Nephron progenitor cell (in vitro differentiated cells): ENCODE measurements at regions not wholly inside any gene's neighbourhood (a gene's known extent, or its start where the extent isn't known, plus 50 kb on each side); places are given as distances from the start of the nearest gene placed in this dataset.

Experiments
- DNase-seq: peaks from one replicate; pipeline ENCODE4 v3.0.0; 2021
- H3K27ac Mint-ChIP-seq: 2 replicates; pipeline ENCODE4 v1.8.0; 2021; ENCODE audit warnings: mild to moderate bottlenecking, moderate library complexity, mixed read lengths
- H3K27me3 Mint-ChIP-seq: 2 replicates; pipeline ENCODE4 v1.8.0; 2021; ENCODE audit warnings: mild to moderate bottlenecking, low read depth, mixed read lengths; ENCODE audit not compliant: poor library complexity
- H3K36me3 Mint-ChIP-seq: 2 replicates; pipeline ENCODE4 v1.8.0; 2021; ENCODE audit warnings: low read depth, mixed read lengths
- H3K4me1 Mint-ChIP-seq: 2 replicates; pipeline ENCODE4 v1.8.0; 2021; ENCODE audit warnings: mixed read lengths
- H3K4me3 Mint-ChIP-seq: 2 replicates; pipeline ENCODE4 v1.8.0; 2021; ENCODE audit warnings: mild to moderate bottlenecking, moderate library complexity, mixed read lengths
- H3K9me3 Mint-ChIP-seq: 2 replicates; pipeline ENCODE4 v1.8.0; 2021; ENCODE audit warnings: mild to moderate bottlenecking, moderate library complexity, mixed read lengths
- TF ChIP-seq, protein P1 (sequence below): fragments of 200-600 bp; sonication (generic); IDR thresholded peaks from 2 replicates; pipeline ENCODE4 v1.5.0; 2021; ENCODE audit warnings: antibody characterized with exemption

DNA sequence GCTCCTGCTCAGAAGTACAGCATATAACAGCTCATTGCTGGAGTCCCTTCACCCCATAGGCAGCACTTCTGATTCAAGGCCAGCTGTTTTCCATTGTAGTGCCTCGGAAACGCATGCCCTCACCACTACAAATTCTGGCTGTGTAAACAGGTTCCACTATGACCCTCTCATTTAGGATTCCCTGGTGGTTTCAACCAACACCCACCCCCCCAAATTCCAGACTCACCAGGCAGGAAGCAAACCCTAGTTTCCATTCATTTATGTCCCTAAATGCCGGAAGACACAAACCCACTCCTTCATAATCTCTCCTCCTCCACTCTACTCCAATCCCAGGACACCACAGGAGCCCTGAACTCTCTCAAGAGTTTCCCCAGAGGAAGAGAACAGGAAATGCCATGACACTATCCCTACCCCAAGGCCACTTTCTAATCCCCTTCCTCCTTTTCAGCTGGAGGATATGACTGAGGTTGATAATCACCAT lies 75.9 kb upstream of the TMPO start:
- H3K9me3 Mint-ChIP-seq, result peaks cover 19% of the 10 kb centered on the region
- peak overlapping the region; percentile 27 for H3K27ac Mint-ChIP-seq
- H3K36me3 Mint-ChIP-seq, result peaks cover 5% of the 10 kb centered on the region
- no peak overlapping the region for H3K4me3 Mint-ChIP-seq
- no peak for DNase-seq
- TF ChIP-seq, protein P1, sequence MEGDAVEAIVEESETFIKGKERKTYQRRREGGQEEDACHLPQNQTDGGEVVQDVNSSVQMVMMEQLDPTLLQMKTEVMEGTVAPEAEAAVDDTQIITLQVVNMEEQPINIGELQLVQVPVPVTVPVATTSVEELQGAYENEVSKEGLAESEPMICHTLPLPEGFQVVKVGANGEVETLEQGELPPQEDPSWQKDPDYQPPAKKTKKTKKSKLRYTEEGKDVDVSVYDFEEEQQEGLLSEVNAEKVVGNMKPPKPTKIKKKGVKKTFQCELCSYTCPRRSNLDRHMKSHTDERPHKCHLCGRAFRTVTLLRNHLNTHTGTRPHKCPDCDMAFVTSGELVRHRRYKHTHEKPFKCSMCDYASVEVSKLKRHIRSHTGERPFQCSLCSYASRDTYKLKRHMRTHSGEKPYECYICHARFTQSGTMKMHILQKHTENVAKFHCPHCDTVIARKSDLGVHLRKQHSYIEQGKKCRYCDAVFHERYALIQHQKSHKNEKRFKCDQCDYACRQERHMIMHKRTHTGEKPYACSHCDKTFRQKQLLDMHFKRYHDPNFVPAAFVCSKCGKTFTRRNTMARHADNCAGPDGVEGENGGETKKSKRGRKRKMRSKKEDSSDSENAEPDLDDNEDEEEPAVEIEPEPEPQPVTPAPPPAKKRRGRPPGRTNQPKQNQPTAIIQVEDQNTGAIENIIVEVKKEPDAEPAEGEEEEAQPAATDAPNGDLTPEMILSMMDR, result no peak
- peaks cover 5% of the 10 kb centered on the region for H3K27me3 Mint-ChIP-seq
- H3K4me1 Mint-ChIP-seq, result peaks cover 11% of the 10 kb centered on the region

DNA sequence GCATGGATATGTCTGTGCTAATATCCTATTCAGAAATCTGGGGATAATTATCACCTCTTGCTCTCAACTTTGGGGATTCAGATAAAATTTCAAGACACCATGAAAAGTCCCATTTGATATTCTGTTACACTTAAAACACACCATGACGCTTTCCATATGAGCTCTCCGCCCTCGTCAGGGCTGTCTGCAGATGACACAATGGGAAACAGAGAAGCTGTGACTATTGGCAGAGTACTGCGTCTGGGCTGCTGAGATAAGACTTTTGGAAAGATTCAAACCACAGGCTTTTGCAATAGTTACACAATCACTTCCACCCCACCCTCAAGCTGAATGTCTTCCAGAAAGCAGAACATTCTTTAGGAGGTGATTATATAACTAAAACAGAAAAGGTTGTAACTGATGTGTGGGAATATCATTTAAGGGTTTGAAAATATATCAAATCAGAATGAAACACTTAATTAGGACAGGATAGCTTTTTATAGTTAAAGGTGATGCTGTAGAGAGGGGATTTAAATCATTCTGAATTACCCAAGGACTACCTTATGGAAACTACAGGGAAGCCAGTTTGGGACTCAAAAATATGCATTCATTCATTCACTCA lies 75.3 kb upstream of the TMPO start:
- Mint-ChIP-seq H3K27me3 (peaks cover 5% of the 10 kb centered on the region), H3K4me3 (no peak overlapping the region), H3K9me3 (peaks cover 13% of the 10 kb centered on the region), H3K27ac (no peak overlapping the region), H3K4me1 (peaks cover 11% of the 10 kb centered on the region), H3K36me3 (peaks cover 4% of the 10 kb centered on the region)
- DNase-seq, result no peak
- TF ChIP-seq, protein P1, result no peak

DNA sequence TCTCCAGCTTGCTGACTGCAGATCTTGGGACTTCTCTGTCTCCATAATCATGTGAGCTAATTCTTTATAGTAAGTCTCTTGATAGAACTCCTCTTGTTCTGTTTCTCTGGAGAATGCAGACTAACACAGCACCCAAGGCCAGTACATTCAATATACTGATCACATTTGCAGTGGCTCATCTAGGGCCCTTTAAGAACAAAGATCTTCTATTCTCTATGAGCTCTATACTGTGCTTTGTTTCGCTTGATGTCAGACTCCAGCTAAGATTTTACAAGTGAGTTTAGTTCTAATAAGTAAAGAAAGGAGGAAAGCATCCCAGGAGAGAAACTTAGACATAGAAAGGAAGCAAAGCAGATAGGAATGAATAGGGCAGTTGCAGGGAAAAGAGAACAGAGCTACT lies 69.3 kb upstream of the TMPO start:
- Mint-ChIP-seq H3K27ac (no peak overlapping the region), H3K27me3 (peaks cover 11% of the 10 kb centered on the region), H3K36me3 (no peaks in the 10 kb centered on the region), H3K4me1 (no peaks in the 10 kb centered on the region), H3K9me3 (no peaks in the 10 kb centered on the region), H3K4me3 (no peak overlapping the region)
- DNase-seq, result no peak
- TF ChIP-seq, protein P1, result no peak

DNA sequence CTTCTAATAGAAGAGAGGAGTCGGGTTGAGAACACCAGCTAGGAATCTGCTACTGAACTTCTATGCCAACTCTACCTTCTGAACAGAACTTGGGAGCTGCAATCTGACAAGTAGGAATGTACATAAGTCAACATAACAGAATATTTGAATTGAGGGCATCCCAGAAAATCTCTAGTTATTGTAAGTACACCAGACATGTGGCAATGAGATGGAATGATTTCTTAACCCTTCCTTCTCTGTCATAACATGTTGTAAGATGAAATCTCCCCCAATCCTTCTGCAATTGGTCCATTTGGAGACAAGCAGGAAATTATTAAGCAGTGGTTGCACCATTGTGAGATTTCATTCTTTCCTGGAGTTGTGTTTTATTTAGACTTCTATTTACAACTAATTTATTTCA lies 68.7 kb upstream of the TMPO start:
- TF ChIP-seq, protein P1, result no peak
- no peak overlapping the region for H3K27ac Mint-ChIP-seq
- H3K4me3 Mint-ChIP-seq, result no peak overlapping the region
- no peak for DNase-seq
- H3K27me3 Mint-ChIP-seq, result peaks cover 11% of the 10 kb centered on the region
- H3K4me1 Mint-ChIP-seq, result no peaks in the 10 kb centered on the region
- H3K36me3 Mint-ChIP-seq, result no peaks in the 10 kb centered on the region
- H3K9me3 Mint-ChIP-seq, result no peaks in the 10 kb centered on the region

DNA sequence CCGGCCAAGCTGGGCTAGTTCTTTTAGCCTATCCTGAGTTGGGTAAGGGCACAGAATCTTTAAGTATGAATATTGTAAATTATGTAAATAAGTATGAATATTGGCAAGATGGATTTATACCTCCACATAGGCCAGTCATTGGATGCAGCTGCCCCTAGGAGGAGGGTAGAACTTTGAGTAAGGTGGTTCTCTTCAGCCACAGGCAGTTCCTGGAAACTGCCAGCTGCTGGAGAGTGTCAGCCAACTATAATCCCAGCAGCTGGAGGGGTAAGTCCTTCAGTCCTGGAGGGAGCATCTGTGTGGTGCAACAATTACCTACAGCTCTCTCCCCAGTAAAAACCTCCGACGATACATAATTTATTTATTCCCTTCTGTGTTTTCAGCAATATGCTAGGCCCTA lies 65.8 kb upstream of the TMPO start:
- Mint-ChIP-seq H3K27ac (no peak overlapping the region), H3K9me3 (no peaks in the 10 kb centered on the region), H3K27me3 (peaks cover 6% of the 10 kb centered on the region), H3K36me3 (no peaks in the 10 kb centered on the region), H3K4me3 (no peak overlapping the region), H3K4me1 (peaks cover 2% of the 10 kb centered on the region)
- TF ChIP-seq, protein P1, result no peak
- no peak for DNase-seq

DNA sequence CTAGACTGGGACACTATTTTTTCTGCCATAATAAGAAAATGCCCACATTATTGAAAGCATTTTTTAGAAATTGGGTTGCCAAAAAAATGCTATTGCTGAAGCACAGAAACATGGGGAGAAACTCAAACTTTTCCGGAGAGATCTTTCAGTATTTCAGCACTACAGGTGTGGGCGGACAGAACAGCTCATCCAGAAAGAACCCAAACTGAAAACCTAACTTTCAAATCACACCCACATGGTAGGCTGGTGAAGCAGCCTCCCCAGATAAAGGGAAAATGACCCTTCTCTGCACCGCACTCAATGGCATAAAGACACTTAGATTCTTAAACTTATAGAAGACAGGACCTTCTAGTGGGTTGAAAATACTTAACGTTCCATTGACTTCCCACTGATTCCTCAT lies 62.3 kb upstream of the TMPO start:
- Mint-ChIP-seq H3K36me3 (peaks cover 11% of the 10 kb centered on the region), H3K27ac (no peak overlapping the region), H3K9me3 (peaks cover 11% of the 10 kb centered on the region), H3K27me3 (peaks cover 3% of the 10 kb centered on the region), H3K4me3 (no peak overlapping the region), H3K4me1 (peaks cover 24% of the 10 kb centered on the region)
- TF ChIP-seq, protein P1, result no peak
- DNase-seq, result no peak
